ENCODE measurements at regions not wholly inside any gene's neighbourhood (a gene's known extent, or its start where the extent isn't known, plus 50 kb on each side); places are given as distances from the start of the nearest gene placed in this dataset.

DNA sequence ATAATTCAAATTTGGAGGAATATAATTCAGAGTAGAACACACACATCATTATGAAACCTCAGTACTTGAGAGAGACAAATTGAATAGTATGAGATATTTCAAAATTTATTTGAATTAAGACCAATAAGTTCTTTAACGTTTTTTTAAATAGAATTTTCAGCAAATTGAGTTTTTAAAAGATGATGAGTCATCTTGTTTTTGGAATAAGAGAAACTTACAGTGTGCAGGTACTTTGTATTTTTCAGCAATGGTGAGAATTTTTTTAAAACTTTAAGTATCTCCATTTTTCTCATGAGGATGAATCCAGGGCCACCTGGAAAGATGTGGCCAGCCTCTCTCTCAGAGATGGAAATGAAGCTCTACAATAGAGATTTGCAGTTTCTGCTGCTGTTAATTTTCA is 1015.0 kb upstream of the TENM4 start:
- TF ChIP-seq, protein P1, sequence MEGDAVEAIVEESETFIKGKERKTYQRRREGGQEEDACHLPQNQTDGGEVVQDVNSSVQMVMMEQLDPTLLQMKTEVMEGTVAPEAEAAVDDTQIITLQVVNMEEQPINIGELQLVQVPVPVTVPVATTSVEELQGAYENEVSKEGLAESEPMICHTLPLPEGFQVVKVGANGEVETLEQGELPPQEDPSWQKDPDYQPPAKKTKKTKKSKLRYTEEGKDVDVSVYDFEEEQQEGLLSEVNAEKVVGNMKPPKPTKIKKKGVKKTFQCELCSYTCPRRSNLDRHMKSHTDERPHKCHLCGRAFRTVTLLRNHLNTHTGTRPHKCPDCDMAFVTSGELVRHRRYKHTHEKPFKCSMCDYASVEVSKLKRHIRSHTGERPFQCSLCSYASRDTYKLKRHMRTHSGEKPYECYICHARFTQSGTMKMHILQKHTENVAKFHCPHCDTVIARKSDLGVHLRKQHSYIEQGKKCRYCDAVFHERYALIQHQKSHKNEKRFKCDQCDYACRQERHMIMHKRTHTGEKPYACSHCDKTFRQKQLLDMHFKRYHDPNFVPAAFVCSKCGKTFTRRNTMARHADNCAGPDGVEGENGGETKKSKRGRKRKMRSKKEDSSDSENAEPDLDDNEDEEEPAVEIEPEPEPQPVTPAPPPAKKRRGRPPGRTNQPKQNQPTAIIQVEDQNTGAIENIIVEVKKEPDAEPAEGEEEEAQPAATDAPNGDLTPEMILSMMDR (IDR thresholded peaks at IDR 0.05; ENCODE audit: low read length): no peak
- TF ChIP-seq EZH2 (IDR thresholded peaks at IDR 0.05; ENCODE audit: borderline replicate concordance, low read length): no peak

Measured in OCI-LY1 (cell line).